ENCODE measurements at regions not wholly inside any gene's neighbourhood (a gene's known extent, or its start where the extent isn't known, plus 50 kb on each side); places are given as distances from the start of the nearest gene placed in this dataset.
"Not testable (repeated sequence)": the region's sequence is repeated elsewhere in the genome, so short reads cannot be mapped to it uniquely, and the experiment has no call there.

- peaks cover 3% of the 10 kb centered on the region for H3K27me3 Mint-ChIP-seq
- no peak overlapping the region for H3K4me3 Mint-ChIP-seq
- H3K27ac Mint-ChIP-seq = no peak overlapping the region
- H3K9me3 Mint-ChIP-seq = no peaks in the 10 kb centered on the region
- no peaks in the 10 kb centered on the region for H3K4me1 Mint-ChIP-seq
- no peaks in the 10 kb centered on the region for H3K36me3 Mint-ChIP-seq
Observed at GRCh38 chr4:3639613-3640586, 107.7 kb upstream of the LRPAP1 start.

- Mint-ChIP-seq H3K4me1 (no peaks in the 10 kb centered on the region), H3K27ac (no peak overlapping the region), H3K9me3 (no peaks in the 10 kb centered on the region), H3K36me3 (no peaks in the 10 kb centered on the region), H3K27me3 (peaks cover 3% of the 10 kb centered on the region), H3K4me3 (no peak overlapping the region)
Observed at GRCh38 chr4:3638080-3638795, 106.0 kb upstream of the LRPAP1 start.

GRCh38 chr4:3637326-3638016 lies 105.2 kb upstream of the LRPAP1 start:
- Mint-ChIP-seq H3K27me3 (peaks cover 3% of the 10 kb centered on the region), H3K27ac (no peak overlapping the region), H3K4me1 (no peaks in the 10 kb centered on the region), H3K4me3 (no peak overlapping the region), H3K36me3 (peaks cover 1% of the 10 kb centered on the region), H3K9me3 (no peaks in the 10 kb centered on the region)

DNA sequence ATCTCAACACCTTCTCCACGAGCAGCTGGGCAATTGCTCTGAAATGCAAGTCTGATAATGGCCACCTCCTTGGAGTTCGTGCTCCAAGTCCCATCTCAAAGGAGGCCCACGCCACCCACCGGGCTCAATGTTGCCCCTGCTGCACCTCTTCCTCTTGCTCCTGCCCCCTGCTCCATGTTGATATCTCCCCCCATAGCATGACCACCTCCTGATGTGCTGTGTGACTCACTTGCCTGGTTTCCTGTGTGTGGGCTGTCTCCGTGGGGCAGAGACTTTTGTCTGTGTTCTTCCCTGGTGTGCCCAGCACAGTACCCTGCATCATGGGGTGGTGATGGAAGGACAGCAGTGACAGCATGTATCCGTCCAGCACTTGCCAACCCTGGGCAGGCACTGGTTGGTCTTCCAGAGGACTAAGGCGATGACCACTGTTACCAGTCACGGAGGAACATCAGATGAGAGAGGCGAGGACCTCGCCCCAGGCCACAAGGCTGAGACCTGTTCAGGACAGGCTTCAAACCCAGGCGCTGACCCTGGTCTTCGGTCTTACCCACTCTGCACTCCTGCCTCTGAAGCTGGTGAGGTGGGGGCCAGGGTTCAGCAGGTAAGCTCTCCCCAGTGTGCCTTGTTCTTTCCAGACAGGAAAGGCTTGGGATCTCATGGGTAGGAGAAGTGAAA lies 104.6 kb upstream of the LRPAP1 start:
- H3K4me3 Mint-ChIP-seq = no peak overlapping the region
- H3K27ac Mint-ChIP-seq = no peak overlapping the region
- H3K4me1 Mint-ChIP-seq = no peaks in the 10 kb centered on the region
- peaks cover 2% of the 10 kb centered on the region for H3K36me3 Mint-ChIP-seq
- H3K9me3 Mint-ChIP-seq = no peaks in the 10 kb centered on the region
- H3K27me3 Mint-ChIP-seq = peaks cover 3% of the 10 kb centered on the region

DNA sequence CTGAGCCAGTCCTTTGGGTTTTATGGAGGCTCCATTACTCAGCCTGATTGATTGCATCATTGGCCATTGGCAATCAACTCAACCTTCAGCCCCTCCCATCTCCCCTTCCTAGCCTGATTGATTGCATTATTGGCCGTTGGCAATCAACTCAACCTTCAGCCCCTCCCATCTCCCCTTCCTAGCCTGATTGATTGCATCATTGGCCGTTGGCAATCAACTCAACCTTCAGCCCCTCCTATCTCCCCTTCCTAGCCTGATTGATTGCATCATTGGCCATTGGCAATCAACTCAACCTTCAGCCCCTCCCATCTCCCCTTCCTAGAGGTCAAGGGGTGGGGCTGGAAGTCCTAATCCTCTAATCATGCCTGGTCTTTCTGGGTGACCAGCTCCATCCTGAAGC lies 103.8 kb upstream of the LRPAP1 start:
- not testable (repeated sequence) for H3K27ac Mint-ChIP-seq, H3K27me3 Mint-ChIP-seq, H3K9me3 Mint-ChIP-seq, H3K36me3 Mint-ChIP-seq, H3K4me1 Mint-ChIP-seq, H3K4me3 Mint-ChIP-seq

GRCh38 chr4:3634894-3635820 lies 102.9 kb upstream of the LRPAP1 start:
- Mint-ChIP-seq H3K4me1 (no peaks in the 10 kb centered on the region), H3K27me3 (peaks cover 4% of the 10 kb centered on the region), H3K4me3 (no peak overlapping the region), H3K9me3 (no peaks in the 10 kb centered on the region), H3K36me3 (peaks cover 2% of the 10 kb centered on the region), H3K27ac (no peak overlapping the region)

DNA sequence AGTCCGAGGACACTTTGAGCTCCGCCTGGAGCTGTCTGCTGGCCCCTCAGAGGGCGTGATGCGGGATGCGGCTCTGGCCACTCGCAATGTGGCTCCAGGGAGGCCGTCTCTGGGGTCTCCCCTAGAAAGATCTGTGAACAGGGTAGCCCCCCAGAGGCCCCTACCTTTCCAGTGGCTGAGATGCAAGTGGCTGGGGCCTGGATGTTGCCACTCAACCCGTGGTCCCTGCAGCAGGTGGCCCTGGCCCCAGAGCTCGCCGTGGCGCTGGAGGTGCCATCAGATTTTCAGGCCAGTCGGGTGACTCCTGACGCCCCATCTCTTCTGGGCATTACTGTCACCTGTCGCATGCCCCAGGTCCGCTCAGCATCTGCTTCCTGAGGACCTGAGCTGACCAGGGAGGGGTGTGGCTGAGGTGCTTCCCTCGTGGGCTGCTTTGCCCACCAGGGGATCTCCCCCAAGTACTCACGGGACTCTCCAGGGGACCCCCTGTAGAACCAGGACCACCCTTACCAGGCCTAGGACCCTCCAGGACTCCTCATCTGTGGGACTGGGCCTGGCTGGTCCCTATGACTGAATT lies 102.1 kb upstream of the LRPAP1 start:
- Mint-ChIP-seq H3K4me1 (no peaks in the 10 kb centered on the region), H3K36me3 (peaks cover 2% of the 10 kb centered on the region), H3K27me3 (peaks cover 4% of the 10 kb centered on the region), H3K9me3 (no peaks in the 10 kb centered on the region), H3K4me3 (no peak overlapping the region), H3K27ac (no peak overlapping the region)

DNA sequence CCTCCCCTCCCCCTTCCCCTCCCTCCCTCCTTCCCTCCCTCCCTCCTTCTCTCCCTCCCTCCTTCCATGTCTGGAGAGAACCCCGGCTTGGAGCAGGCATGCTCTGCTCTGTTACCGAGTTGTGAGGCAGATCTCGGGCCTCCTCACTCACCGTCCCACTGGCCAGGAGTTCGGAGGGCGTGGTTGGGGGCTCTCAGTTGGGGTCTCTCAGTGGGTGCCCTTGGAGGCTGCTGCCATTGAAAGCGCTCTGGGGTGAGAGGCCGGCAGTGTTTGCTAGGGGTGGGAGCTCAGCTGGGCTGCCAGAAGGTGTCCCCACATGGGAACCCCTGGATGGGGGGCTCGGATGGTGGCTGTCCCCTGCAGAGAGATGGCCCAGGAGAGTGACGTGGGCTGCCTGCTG lies 101.1 kb upstream of the LRPAP1 start:
- not testable (repeated sequence) for H3K4me3 Mint-ChIP-seq, H3K27me3 Mint-ChIP-seq, H3K36me3 Mint-ChIP-seq, H3K9me3 Mint-ChIP-seq, H3K4me1 Mint-ChIP-seq, H3K27ac Mint-ChIP-seq

DNA sequence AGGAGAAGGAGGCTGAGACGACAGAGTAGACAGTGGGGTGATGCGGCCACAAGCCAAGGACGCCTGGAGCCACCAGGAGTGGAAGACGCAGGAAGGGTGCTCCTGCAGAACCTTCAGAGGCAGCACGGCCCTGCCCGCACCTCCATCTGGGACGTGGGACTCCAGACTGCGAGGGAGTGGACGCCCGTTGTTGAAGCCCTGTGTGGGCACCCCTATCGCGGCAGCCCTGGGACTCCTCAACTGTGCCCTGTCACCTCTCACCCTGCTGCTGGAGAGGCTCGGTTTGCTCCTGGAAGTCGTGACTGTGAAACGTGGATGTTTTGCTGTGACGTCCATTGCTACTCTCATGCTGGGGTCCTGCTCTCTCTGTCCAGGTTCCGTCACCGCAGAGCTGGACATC lies 100.6 kb upstream of the LRPAP1 start:
- not testable (repeated sequence) for H3K27ac Mint-ChIP-seq, H3K36me3 Mint-ChIP-seq, H3K27me3 Mint-ChIP-seq, H3K4me3 Mint-ChIP-seq, H3K9me3 Mint-ChIP-seq, H3K4me1 Mint-ChIP-seq

- H3K27ac Mint-ChIP-seq, H3K27me3 Mint-ChIP-seq, H3K4me1 Mint-ChIP-seq, H3K36me3 Mint-ChIP-seq, H3K9me3 Mint-ChIP-seq, H3K4me3 Mint-ChIP-seq: not testable (repeated sequence)
Observed at GRCh38 chr4:3631544-3632266, 99.5 kb upstream of the LRPAP1 start.

- H3K27me3 Mint-ChIP-seq = peaks cover 5% of the 10 kb centered on the region
- H3K9me3 Mint-ChIP-seq = no peaks in the 10 kb centered on the region
- H3K4me3 Mint-ChIP-seq = no peak overlapping the region
Observed at GRCh38 chr4:3630598-3631543, 98.6 kb upstream of the LRPAP1 start.

GRCh38 chr4:3630136-3630597 lies 97.9 kb upstream of the LRPAP1 start:
- H3K36me3 Mint-ChIP-seq = peaks cover 2% of the 10 kb centered on the region
- H3K27me3 Mint-ChIP-seq = peaks cover 11% of the 10 kb centered on the region
- no peak overlapping the region for H3K27ac Mint-ChIP-seq
- no peaks in the 10 kb centered on the region for H3K4me1 Mint-ChIP-seq
- no peaks in the 10 kb centered on the region for H3K9me3 Mint-ChIP-seq
- no peak overlapping the region for H3K4me3 Mint-ChIP-seq

More at GRCh38 chr4:3630598-3631543, 98.6 kb upstream of the LRPAP1 start:
- H3K36me3 Mint-ChIP-seq = peaks cover 2% of the 10 kb centered on the region
- H3K27ac Mint-ChIP-seq = no peak overlapping the region
- H3K4me1 Mint-ChIP-seq = no peaks in the 10 kb centered on the region

GRCh38 chr4:3629665-3630064 lies 97.4 kb upstream of the LRPAP1 start:
- H3K36me3 Mint-ChIP-seq = peaks cover 2% of the 10 kb centered on the region
- H3K27ac Mint-ChIP-seq = no peak overlapping the region
- peaks cover 16% of the 10 kb centered on the region for H3K27me3 Mint-ChIP-seq
- no peaks in the 10 kb centered on the region for H3K9me3 Mint-ChIP-seq
- no peaks in the 10 kb centered on the region for H3K4me1 Mint-ChIP-seq
- no peak overlapping the region for H3K4me3 Mint-ChIP-seq
